ENCODE measurements at regions not wholly inside any gene's neighbourhood (a gene's known extent, or its start where the extent isn't known, plus 50 kb on each side); places are given as distances from the start of the nearest gene placed in this dataset.

DNA sequence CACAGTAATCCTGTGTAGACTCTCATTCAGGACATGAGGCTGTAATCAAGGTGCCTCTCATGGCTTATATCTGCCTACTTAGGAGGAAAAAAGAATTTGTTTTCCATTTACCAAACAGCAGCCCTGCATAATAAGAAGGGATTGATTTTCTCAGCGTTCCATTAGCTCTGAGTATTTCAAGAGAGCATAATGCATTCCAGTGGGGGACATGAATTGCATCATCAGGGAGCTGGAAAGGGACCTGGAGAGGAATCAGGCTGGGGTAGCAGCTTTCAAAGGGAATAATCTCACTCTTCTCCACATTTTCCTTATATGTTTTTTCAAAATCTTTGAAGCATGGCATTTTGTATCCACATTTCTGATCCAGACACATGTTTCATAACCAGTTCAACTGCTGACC is 150.6 kb upstream of the ANKRD28 start:
- TF ChIP-seq, protein P1, sequence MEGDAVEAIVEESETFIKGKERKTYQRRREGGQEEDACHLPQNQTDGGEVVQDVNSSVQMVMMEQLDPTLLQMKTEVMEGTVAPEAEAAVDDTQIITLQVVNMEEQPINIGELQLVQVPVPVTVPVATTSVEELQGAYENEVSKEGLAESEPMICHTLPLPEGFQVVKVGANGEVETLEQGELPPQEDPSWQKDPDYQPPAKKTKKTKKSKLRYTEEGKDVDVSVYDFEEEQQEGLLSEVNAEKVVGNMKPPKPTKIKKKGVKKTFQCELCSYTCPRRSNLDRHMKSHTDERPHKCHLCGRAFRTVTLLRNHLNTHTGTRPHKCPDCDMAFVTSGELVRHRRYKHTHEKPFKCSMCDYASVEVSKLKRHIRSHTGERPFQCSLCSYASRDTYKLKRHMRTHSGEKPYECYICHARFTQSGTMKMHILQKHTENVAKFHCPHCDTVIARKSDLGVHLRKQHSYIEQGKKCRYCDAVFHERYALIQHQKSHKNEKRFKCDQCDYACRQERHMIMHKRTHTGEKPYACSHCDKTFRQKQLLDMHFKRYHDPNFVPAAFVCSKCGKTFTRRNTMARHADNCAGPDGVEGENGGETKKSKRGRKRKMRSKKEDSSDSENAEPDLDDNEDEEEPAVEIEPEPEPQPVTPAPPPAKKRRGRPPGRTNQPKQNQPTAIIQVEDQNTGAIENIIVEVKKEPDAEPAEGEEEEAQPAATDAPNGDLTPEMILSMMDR (IDR thresholded peaks at IDR 0.05; ENCODE audit: low read length, missing control alignments), result no peak
- no peak overlapping the region for H3K4me3 ChIP-seq (replicated peaks; ENCODE audit: low read depth, low read length)
- DNase-seq (ENCODE audit: low read depth), result no peak

DNA sequence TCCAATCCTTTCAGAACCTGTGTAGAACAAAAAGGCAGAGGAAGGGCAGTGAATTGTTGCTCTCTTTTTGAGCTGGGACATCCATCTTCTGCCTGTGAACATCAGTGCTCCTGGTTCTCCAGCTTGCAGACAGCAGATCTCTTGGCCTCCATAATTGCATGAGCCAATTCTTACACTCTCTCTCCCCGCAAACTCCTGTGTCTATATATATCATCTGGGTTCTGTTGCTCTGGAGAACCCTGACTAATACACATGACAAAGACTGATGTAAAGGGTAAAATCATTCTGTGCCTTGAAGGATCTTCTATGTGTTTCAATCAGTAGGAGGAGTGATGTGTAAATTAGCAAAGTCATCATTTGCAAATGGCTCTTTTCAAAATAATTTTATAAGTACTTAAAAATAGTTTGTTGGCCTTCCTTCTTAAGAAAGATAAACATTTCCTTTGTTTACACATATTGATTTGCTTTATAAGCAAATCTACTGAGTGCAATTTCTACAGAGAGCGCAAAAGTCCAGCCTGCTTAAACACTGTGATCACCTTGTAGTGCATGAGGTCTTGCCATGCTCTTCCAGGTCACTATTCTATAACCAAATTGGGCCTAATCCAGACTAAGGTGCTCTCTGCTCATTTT is 154.9 kb upstream of the ANKRD28 start:
- H3K4me3 ChIP-seq (replicated peaks; ENCODE audit: low read depth, low read length), result no peak overlapping the region
- DNase-seq (ENCODE audit: low read depth), result no peak
- TF ChIP-seq, protein P1 (IDR thresholded peaks at IDR 0.05; ENCODE audit: low read length, missing control alignments), result no peak

DNA sequence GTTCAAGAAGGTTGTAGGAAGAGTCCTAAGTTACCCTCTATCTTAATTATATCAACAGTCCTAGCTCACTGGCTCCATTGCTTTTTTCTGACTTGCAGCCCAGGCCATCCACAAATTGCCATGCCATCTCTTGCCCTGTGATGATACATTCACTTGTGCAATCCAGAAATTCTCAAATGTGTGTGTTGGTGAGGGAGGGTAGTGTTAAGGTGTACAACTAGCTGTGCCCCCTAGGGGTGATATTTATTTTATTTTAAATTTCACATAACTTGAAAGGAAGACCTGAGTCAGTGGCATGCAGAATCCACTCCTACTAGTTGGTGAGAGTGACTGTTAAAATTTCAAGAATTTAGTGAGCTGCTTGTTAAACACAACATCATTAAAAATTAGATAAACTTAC is 156.1 kb upstream of the ANKRD28 start:
- H3K4me3 ChIP-seq (replicated peaks; ENCODE audit: low read depth, low read length), result no peak overlapping the region
- DNase-seq (ENCODE audit: low read depth), result no peak

DNA sequence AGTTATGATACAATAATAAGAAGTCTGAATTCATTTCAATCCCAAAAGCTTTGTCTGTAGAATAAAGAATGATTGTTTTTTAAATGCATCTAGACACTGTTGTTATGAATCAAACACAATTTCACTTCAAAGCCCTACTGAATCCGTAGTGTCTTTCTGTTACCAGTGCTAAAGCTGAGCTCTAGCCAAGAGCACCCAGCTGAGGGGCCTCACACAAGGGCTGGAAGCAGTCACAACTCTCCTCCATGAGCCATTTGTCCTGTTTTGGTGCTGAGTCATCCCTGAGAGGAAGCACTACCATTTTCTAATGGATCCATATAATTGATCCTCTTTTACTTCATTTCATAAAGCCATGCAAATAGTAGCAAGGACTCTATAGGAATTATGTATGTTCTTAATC is 158.2 kb upstream of the ANKRD28 start:
- DNase-seq (ENCODE audit: low read depth), result peak; percentile 20
- TF ChIP-seq, protein P1 (IDR thresholded peaks at IDR 0.05; ENCODE audit: low read length, missing control alignments), result no peak

More for the DNA sequence above, 156.1 kb upstream of the ANKRD28 start:
- TF ChIP-seq, protein P1 (IDR thresholded peaks at IDR 0.05; ENCODE audit: low read length, missing control alignments), result no peak

DNA sequence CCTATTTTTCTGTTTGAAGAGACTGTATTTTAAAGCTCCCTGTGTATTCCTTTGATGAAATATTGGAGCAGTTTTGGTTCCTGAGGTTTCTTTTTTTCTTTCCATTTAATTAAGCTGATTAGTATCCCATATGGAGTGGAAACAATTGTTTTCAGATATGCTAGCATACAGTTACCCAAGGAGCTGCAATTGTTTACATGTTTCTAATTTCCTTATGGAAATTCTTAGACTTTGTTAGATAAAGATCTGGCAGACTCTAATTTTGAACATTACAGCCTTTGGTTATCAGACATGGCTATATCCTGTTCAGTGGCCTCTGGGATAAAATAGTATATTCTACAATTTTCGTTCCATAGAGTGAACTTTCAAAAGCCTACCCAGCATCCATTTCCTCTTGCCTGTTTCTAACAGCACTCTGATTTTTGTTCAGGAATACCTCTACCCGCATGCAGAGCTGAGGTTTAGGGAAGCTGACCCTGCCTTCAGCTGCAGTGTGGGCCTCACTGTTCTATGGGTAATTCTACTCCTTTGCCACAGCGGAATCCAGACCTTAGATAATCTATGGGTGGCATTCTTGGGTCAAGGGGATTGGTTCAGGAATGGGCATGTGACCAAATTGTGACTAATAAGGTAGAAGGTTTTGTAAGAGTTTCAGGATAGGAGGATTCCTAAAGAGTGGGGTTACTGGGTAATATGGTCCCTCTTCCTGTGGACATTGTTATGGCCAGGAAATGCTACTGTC is 161.1 kb upstream of the ANKRD28 start:
- no peak for DNase-seq (ENCODE audit: low read depth)
- H3K4me3 ChIP-seq (replicated peaks; ENCODE audit: low read depth, low read length), result no peak overlapping the region
- TF ChIP-seq, protein P1 (IDR thresholded peaks at IDR 0.05; ENCODE audit: low read length, missing control alignments), result no peak

More for the DNA sequence above, 158.2 kb upstream of the ANKRD28 start:
- no peak overlapping the region for H3K4me3 ChIP-seq (replicated peaks; ENCODE audit: low read depth, low read length)

DNA sequence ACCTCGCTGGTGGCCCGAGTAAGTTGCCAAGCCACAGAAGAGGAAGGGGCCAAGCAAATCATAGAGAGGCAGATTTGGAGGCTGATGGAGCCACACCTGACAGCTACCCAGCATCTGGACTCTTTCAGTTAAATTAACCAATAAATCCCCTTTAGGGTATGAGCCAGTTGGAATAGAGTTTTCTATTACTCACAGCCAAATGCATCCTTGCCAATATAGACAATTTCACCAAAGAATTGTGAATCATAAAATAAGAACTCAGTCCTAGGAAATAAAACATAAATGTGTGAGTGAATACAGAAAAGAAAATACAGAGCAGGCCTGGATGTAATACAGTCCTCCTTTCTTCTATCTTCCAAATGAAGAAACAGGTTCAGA is 161.6 kb upstream of the ANKRD28 start:
- DNase-seq (ENCODE audit: low read depth), result no peak
- TF ChIP-seq, protein P1 (IDR thresholded peaks at IDR 0.05; ENCODE audit: low read length, missing control alignments), result no peak
- H3K4me3 ChIP-seq (replicated peaks; ENCODE audit: low read depth, low read length), result no peak overlapping the region

All from fibroblast of pulmonary artery (primary cell).